Chondrocyte (in vitro differentiated cells): ENCODE measurements at regions not wholly inside any gene's neighbourhood (a gene's known extent, or its start where the extent isn't known, plus 50 kb on each side); places are given as distances from the start of the nearest gene placed in this dataset.

Experiments used
- DNase-seq: peaks from one replicate; pipeline ENCODE4 v3.0.0; 2021; ENCODE audit warnings: mixed read lengths, low spot score
- H3K27ac Mint-ChIP-seq: one replicate; pipeline ENCODE4 v1.8.0; 2021; ENCODE audit warnings: mild to moderate bottlenecking, moderate library complexity, mixed read lengths; ENCODE audit not compliant: unreplicated experiment
- H3K27me3 Mint-ChIP-seq: 2 replicates; pipeline ENCODE4 v1.8.0; 2021; ENCODE audit warnings: low read depth, mixed read lengths
- H3K36me3 Mint-ChIP-seq: 2 replicates; pipeline ENCODE4 v1.8.0; 2021; ENCODE audit warnings: low read depth, mixed read lengths
- H3K4me1 Mint-ChIP-seq: 2 replicates; pipeline ENCODE4 v1.8.0; 2021; ENCODE audit warnings: low read depth, mild to moderate bottlenecking, mixed read lengths
- H3K4me3 Mint-ChIP-seq: one replicate; pipeline ENCODE4 v1.8.0; 2021; ENCODE audit warnings: mild to moderate bottlenecking, moderate library complexity, mixed read lengths; ENCODE audit not compliant: unreplicated experiment
- H3K9me3 Mint-ChIP-seq: 2 replicates; pipeline ENCODE4 v1.8.0; 2021; ENCODE audit warnings: low read depth, mixed read lengths
- CTCF ChIP-seq: fragments of 200-600 bp; sonication (generic); IDR thresholded peaks from 2 replicates; pipeline ENCODE4 v1.5.0; 2021; ENCODE audit warnings: antibody characterized with exemption, mild to moderate bottlenecking, moderate library complexity

- Mint-ChIP-seq H3K36me3 (no peaks in the 10 kb centered on the region), H3K9me3 (peaks cover 3% of the 10 kb centered on the region), H3K4me3 (no peak overlapping the region), H3K27ac (no peak overlapping the region), H3K4me1 (no peaks in the 10 kb centered on the region), H3K27me3 (no peaks in the 10 kb centered on the region)
- no peak for DNase-seq
- TF ChIP-seq CTCF: no peak
Observed at GRCh38 chr6:168206661-168207274, 112.8 kb downstream of the DACT2 start.

- Mint-ChIP-seq H3K27me3 (no peaks in the 10 kb centered on the region), H3K9me3 (peaks cover 3% of the 10 kb centered on the region), H3K4me1 (no peaks in the 10 kb centered on the region), H3K4me3 (no peak overlapping the region), H3K27ac (no peak overlapping the region), H3K36me3 (no peaks in the 10 kb centered on the region)
- DNase-seq: peak; percentile 36
- TF ChIP-seq CTCF: no peak
Observed at GRCh38 chr6:168206186-168206585, 113.4 kb downstream of the DACT2 start.

- H3K9me3 Mint-ChIP-seq: peaks cover 3% of the 10 kb centered on the region
- H3K27ac Mint-ChIP-seq: no peak overlapping the region
- DNase-seq: no peak
- no peaks in the 10 kb centered on the region for H3K4me1 Mint-ChIP-seq
- H3K4me3 Mint-ChIP-seq: no peak overlapping the region
- TF ChIP-seq CTCF: no peak
- no peaks in the 10 kb centered on the region for H3K36me3 Mint-ChIP-seq
- no peaks in the 10 kb centered on the region for H3K27me3 Mint-ChIP-seq
Observed at GRCh38 chr6:168201799-168202198, 117.8 kb downstream of the DACT2 start.

- Mint-ChIP-seq H3K27me3 (no peaks in the 10 kb centered on the region), H3K9me3 (peaks cover 3% of the 10 kb centered on the region), H3K36me3 (no peaks in the 10 kb centered on the region), H3K4me1 (no peaks in the 10 kb centered on the region), H3K4me3 (no peak overlapping the region), H3K27ac (no peak overlapping the region)
- DNase-seq: peak; percentile 53
- TF ChIP-seq CTCF: peak; percentile 22
Observed at GRCh38 chr6:168201383-168201782, 118.2 kb downstream of the DACT2 start.

GRCh38 chr6:168200571-168201134 lies 118.9 kb downstream of the DACT2 start:
- DNase-seq: no peak
- TF ChIP-seq CTCF: no peak
- Mint-ChIP-seq H3K4me1 (no peaks in the 10 kb centered on the region), H3K36me3 (no peaks in the 10 kb centered on the region), H3K27ac (no peak overlapping the region), H3K9me3 (peaks cover 3% of the 10 kb centered on the region), H3K4me3 (no peak overlapping the region), H3K27me3 (no peaks in the 10 kb centered on the region)
